Chondrocyte (in vitro differentiated cells): ENCODE measurements at regions not wholly inside any gene's neighbourhood (a gene's known extent, or its start where the extent isn't known, plus 50 kb on each side); places are given as distances from the start of the nearest gene placed in this dataset.
"Not testable (repeated sequence)": the region's sequence is repeated elsewhere in the genome, so short reads cannot be mapped to it uniquely, and the experiment has no call there.

Experiments used
- DNase-seq: peaks from one replicate; pipeline ENCODE4 v3.0.0; 2021; ENCODE audit warnings: mixed read lengths, low spot score
- H3K27ac Mint-ChIP-seq: one replicate; pipeline ENCODE4 v1.8.0; 2021; ENCODE audit warnings: mild to moderate bottlenecking, moderate library complexity, mixed read lengths; ENCODE audit not compliant: unreplicated experiment
- H3K27me3 Mint-ChIP-seq: 2 replicates; pipeline ENCODE4 v1.8.0; 2021; ENCODE audit warnings: low read depth, mixed read lengths
- H3K36me3 Mint-ChIP-seq: 2 replicates; pipeline ENCODE4 v1.8.0; 2021; ENCODE audit warnings: low read depth, mixed read lengths
- H3K4me1 Mint-ChIP-seq: 2 replicates; pipeline ENCODE4 v1.8.0; 2021; ENCODE audit warnings: low read depth, mild to moderate bottlenecking, mixed read lengths
- H3K4me3 Mint-ChIP-seq: one replicate; pipeline ENCODE4 v1.8.0; 2021; ENCODE audit warnings: mild to moderate bottlenecking, moderate library complexity, mixed read lengths; ENCODE audit not compliant: unreplicated experiment
- H3K9me3 Mint-ChIP-seq: 2 replicates; pipeline ENCODE4 v1.8.0; 2021; ENCODE audit warnings: low read depth, mixed read lengths
- TF ChIP-seq, protein P1 (sequence below): fragments of 200-600 bp; sonication (generic); IDR thresholded peaks from 2 replicates; pipeline ENCODE4 v1.5.0; 2021; ENCODE audit warnings: antibody characterized with exemption, mild to moderate bottlenecking, moderate library complexity

DNA sequence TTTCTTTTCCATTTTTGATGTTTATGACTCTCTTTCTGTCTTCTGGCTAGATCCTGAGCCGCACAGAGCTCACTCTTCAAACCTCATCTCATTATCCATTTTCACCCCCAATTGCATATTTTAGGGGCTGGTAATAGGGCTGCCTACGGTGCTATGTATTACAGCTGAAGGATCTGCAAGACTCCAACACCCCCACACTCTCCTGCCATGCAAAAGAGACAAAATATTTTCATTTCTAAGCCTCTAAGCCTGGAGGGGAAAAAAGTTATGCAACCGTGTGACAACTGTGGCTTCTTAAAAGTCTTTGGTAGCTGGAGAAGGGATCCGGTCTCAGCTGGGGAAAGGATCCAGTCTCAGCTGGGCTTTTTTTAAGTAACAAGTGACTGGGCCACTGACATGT is 311.6 kb downstream of the NPHP4 start:
- TF ChIP-seq, protein P1, sequence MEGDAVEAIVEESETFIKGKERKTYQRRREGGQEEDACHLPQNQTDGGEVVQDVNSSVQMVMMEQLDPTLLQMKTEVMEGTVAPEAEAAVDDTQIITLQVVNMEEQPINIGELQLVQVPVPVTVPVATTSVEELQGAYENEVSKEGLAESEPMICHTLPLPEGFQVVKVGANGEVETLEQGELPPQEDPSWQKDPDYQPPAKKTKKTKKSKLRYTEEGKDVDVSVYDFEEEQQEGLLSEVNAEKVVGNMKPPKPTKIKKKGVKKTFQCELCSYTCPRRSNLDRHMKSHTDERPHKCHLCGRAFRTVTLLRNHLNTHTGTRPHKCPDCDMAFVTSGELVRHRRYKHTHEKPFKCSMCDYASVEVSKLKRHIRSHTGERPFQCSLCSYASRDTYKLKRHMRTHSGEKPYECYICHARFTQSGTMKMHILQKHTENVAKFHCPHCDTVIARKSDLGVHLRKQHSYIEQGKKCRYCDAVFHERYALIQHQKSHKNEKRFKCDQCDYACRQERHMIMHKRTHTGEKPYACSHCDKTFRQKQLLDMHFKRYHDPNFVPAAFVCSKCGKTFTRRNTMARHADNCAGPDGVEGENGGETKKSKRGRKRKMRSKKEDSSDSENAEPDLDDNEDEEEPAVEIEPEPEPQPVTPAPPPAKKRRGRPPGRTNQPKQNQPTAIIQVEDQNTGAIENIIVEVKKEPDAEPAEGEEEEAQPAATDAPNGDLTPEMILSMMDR, result no peak
- Mint-ChIP-seq H3K36me3 (no peaks in the 10 kb centered on the region), H3K27ac (no peak overlapping the region), H3K4me3 (no peak overlapping the region), H3K9me3 (peaks cover 12% of the 10 kb centered on the region), H3K27me3 (no peaks in the 10 kb centered on the region), H3K4me1 (no peaks in the 10 kb centered on the region)
- DNase-seq, result no peak

DNA sequence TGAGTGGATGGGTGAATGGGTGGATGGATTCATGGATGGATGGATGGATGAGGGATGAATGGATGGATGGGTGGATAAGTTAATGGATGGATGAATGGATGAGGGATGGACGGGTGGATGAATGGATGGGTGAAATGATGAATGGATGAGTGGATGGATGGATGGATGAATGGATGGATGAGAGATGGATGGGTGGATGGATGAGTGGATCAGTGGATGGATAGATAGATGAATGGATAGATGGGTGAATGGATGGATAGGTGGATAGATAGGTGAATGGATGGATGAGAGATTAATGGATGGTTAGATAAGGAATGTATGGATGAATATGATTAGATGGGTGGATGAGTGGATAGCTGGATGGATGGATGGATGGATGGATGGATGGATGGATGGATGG is 313.5 kb downstream of the NPHP4 start:
- Mint-ChIP-seq H3K27me3 (no peaks in the 10 kb centered on the region), H3K4me3 (no peak overlapping the region), H3K4me1 (no peaks in the 10 kb centered on the region), H3K27ac (no peak overlapping the region), H3K36me3 (peaks cover 3% of the 10 kb centered on the region), H3K9me3 (peaks cover 25% of the 10 kb centered on the region)
- TF ChIP-seq, protein P1, result no peak
- no peak for DNase-seq

DNA sequence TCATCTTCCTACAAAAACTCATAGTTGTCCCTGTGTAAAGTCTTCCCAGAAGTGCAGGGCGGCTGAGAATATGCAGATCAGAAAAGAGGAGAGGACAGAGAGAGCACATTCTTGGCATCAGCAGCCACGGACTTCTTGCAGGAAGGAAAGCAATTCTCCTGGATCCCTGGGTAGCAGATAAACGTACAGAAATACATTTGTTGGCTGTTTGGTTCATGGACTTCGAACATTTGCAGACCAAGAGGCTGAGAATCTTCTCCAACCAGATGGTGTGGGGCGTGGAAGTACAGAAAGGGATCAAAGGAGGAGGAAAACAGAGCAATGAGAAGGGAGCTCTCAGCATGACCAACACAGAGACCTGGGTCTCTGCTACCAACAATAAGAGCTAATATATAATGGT is 319.9 kb downstream of the NPHP4 start:
- not testable (repeated sequence) for H3K4me3 Mint-ChIP-seq, H3K36me3 Mint-ChIP-seq, H3K4me1 Mint-ChIP-seq, H3K27ac Mint-ChIP-seq, H3K27me3 Mint-ChIP-seq, DNase-seq
- H3K9me3 Mint-ChIP-seq, result peaks cover 35% of the 10 kb centered on the region

DNA sequence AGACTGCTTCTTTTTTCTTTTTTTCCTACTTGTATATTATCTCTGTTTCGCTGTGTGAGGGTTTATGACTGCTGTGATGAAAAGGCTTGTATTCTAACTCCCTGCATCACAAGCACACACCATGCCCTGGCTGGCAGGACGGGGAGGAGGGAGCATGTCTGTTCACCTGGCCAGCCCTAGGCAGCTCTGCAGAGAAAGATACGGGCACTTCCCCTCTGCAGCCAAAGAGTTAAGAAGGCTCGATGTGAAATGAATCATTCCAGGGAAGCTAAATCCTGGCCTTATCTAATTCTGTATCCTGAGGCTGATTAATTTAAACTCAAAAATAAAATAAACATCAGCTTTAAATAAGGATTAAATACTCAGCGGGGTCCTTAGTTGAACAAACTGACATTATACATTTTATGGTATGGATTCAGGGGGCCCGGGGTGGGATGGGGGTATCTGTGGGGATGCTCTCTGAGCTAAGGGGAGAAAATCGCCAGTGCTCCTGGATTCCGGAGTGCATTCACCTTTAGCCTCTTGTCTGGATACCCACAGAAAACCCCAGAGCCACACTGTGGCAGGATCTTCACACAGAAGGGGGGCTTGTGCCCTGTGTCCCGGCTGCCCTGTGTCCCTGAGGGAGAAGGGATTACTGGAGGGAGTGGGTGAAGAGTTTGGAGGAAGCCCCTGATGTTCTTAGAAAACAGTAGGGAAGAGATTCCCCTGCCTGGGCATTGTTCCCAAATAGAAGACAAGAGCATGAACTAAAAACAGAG is 321.5 kb downstream of the NPHP4 start:
- Mint-ChIP-seq H3K4me3 (no peak overlapping the region), H3K4me1 (no peaks in the 10 kb centered on the region), H3K27ac (no peak overlapping the region), H3K27me3 (no peaks in the 10 kb centered on the region), H3K36me3 (peaks cover 3% of the 10 kb centered on the region), H3K9me3 (peaks cover 35% of the 10 kb centered on the region)
- TF ChIP-seq, protein P1, result no peak
- no peak for DNase-seq

DNA sequence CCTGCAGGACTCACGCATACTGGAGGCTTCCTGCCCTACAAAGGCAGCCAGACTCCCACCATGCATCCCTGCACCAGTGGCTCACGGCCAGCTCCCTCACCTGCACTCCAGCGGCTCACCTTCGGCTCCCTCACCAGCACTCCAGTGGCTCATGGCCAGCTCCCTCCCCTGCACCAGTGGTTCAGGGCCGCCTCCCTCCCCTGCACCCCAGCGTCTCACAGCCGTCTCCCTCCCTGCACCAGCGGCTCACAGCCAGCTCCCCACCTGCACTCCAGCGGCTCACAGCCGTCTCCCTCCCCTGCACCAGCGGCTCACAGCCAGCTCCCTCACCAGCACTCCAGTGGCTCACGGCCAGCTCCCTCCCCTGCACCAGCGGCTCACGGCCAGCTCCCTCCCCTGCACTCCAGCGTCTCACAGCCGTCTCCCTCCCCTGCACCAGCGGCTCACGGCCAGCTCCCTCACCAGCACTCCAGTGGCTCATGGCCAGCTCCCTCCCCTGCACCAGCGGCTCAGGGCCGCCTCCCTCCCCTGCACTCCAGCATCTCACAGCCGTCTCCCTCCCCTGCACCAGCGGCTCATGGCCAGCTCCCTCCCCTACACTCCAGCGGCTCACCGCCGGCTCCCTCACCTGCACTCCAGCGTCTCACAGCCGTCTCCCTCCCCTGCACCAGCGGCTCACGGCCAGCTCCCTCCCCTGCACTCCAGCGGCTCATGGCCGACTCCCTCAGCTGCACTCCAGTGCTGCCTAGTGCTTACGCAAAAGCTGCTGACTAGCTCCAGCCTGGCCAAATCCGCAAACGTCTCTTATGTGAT is 324.5 kb downstream of the NPHP4 start:
- no peaks in the 10 kb centered on the region for H3K4me1 Mint-ChIP-seq
- no peak overlapping the region for H3K27ac Mint-ChIP-seq
- H3K27me3 Mint-ChIP-seq, result no peaks in the 10 kb centered on the region
- H3K36me3 Mint-ChIP-seq, result no peaks in the 10 kb centered on the region
- H3K9me3 Mint-ChIP-seq, result peaks cover 19% of the 10 kb centered on the region
- no peak for DNase-seq
- TF ChIP-seq, protein P1, result no peak
- no peak overlapping the region for H3K4me3 Mint-ChIP-seq
